ENCODE measurements at regions not wholly inside any gene's neighbourhood (a gene's known extent, or its start where the extent isn't known, plus 50 kb on each side); places are given as distances from the start of the nearest gene placed in this dataset.

DNA sequence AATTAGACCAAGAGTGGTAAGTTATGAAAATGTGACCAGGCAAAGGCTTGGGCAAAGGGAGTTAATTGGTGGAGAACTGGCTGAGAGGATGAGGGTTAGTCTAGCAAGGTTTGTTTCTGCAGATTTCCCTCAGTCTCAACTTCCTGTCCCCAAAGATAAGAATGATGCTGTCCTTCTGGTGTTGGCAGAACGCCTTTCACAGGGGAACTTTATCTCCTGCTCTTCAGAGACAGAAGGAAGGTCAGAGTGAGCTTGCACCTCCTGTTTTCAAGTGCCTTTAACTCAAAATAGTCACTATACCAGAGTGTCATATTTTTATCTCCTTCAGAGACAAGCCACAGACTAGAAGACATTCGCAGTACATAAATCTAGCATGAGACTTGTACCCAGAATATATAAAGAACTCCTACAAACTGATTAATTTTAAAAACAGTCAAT, 95.7 kb downstream of the TEX51 start:
- H3K27me3 ChIP-seq, result no peaks in the 10 kb centered on the region
- no peak overlapping the region for H3K27ac ChIP-seq
- no peaks in the 10 kb centered on the region for H3K36me3 ChIP-seq
- H3K4me1 ChIP-seq, result no peaks in the 10 kb centered on the region
- H3K4me3 ChIP-seq, result no peak overlapping the region
- TF ChIP-seq, protein P1, sequence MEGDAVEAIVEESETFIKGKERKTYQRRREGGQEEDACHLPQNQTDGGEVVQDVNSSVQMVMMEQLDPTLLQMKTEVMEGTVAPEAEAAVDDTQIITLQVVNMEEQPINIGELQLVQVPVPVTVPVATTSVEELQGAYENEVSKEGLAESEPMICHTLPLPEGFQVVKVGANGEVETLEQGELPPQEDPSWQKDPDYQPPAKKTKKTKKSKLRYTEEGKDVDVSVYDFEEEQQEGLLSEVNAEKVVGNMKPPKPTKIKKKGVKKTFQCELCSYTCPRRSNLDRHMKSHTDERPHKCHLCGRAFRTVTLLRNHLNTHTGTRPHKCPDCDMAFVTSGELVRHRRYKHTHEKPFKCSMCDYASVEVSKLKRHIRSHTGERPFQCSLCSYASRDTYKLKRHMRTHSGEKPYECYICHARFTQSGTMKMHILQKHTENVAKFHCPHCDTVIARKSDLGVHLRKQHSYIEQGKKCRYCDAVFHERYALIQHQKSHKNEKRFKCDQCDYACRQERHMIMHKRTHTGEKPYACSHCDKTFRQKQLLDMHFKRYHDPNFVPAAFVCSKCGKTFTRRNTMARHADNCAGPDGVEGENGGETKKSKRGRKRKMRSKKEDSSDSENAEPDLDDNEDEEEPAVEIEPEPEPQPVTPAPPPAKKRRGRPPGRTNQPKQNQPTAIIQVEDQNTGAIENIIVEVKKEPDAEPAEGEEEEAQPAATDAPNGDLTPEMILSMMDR (IDR thresholded peaks at IDR 0.05), result no peak
- no peak for DNase-seq (ENCODE audit: low spot score)
- no peaks in the 10 kb centered on the region for H3K9me3 ChIP-seq

DNA sequence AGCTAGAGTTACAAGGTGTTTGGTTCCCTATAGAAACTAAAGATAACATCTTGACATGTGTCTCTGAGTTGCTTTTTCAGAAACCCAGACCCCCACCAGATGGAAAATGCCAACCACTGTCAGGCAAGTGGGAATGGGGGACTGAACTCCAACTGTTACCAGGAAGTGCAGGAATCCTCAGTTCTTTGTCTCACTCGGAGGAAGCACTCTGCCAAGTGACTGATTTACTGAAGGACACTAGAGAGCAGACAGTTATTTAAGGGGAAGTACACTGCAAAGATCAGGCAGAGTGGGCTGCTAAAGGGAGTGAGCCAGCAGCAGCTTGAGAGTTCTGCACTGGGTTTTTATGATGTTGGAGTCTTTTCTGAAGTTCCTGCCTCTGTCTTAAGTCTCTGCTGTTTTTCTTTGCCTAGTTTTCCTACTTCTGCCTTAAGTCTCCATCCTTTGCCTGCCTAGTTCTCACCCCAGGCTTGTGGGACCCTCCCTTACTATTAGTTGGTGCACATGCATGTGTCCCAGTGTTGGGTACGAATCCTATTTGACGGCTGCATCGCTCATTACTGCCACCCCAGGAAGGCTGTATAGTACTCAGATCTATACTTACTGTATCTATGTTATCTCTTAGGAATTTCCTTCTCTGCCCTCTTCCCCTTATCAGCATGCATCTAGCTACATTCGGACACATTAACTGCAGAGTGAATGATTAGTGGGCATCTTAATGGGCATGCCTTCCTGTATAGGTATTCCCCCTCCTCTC, 97.1 kb downstream of the TEX51 start:
- Histone ChIP-seq H3K27ac (no peak overlapping the region), H3K27me3 (no peaks in the 10 kb centered on the region), H3K9me3 (no peaks in the 10 kb centered on the region), H3K4me3 (no peak overlapping the region), H3K36me3 (no peaks in the 10 kb centered on the region), H3K4me1 (no peaks in the 10 kb centered on the region)
- TF ChIP-seq, protein P1 (IDR thresholded peaks at IDR 0.05), result no peak
- DNase-seq (ENCODE audit: low spot score), result no peak

DNA sequence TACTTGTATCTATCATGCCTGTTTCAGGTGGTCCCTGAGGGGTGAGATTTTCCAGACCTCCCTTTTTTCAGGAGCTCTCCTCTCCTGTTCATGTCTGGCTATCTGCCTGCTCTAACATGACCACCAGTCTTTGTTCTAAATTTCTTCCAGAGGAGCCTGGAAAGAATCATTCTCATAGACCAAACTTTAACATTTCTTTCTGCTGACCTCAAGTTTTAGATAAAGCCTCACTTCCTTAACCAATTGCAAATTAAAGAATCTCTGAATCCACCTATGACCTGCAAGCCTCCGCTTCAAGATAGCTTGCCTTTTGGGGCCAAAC, 97.6 kb downstream of the TEX51 start:
- Histone ChIP-seq H3K9me3 (no peaks in the 10 kb centered on the region), H3K4me1 (no peaks in the 10 kb centered on the region), H3K27ac (no peak overlapping the region), H3K27me3 (no peaks in the 10 kb centered on the region), H3K36me3 (no peaks in the 10 kb centered on the region), H3K4me3 (no peak overlapping the region)
- TF ChIP-seq, protein P1 (IDR thresholded peaks at IDR 0.05), result no peak
- DNase-seq (ENCODE audit: low spot score), result no peak

All from right atrium auricular region (tissue), 2 donors.